Muscle of arm (tissue), 1 donor: ENCODE measurements at regions not wholly inside any gene's neighbourhood (a gene's known extent, or its start where the extent isn't known, plus 50 kb on each side); places are given as distances from the start of the nearest gene placed in this dataset.

Experiments
- DNase-seq: peaks from one replicate; pipeline ENCODE4 v3.0.0-alpha.2; 2013

GRCh38 chr16:79980650-79981521, 380.3 kb upstream of the MAF start:
- no peak for DNase-seq

- no peak for DNase-seq
Measured at GRCh38 chr16:79977940-79978836, 377.7 kb upstream of the MAF start.

GRCh38 chr16:79973320-79973719, 372.8 kb upstream of the MAF start:
- DNase-seq: no peak

- DNase-seq: no peak
Measured at GRCh38 chr16:79972053-79972704, 371.6 kb upstream of the MAF start.

GRCh38 chr16:79971237-79971572, 370.7 kb upstream of the MAF start:
- no peak for DNase-seq

- no peak for DNase-seq
Measured at GRCh38 chr16:79970551-79971236, 370.2 kb upstream of the MAF start.

- no peak for DNase-seq
Measured at GRCh38 chr16:79970087-79970486, 369.6 kb upstream of the MAF start.

GRCh38 chr16:79969458-79969857, 368.9 kb upstream of the MAF start:
- DNase-seq: no peak

GRCh38 chr16:79966226-79966625, 365.7 kb upstream of the MAF start:
- no peak for DNase-seq

GRCh38 chr16:79965718-79966117, 365.2 kb upstream of the MAF start:
- no peak for DNase-seq

- DNase-seq: no peak
Measured at GRCh38 chr16:79964104-79964503, 363.6 kb upstream of the MAF start.

GRCh38 chr16:79962962-79963361, 362.4 kb upstream of the MAF start:
- no peak for DNase-seq

- DNase-seq: no peak
Measured at GRCh38 chr16:79959226-79959625, 358.7 kb upstream of the MAF start.

GRCh38 chr16:79954921-79955705, 354.6 kb upstream of the MAF start:
- no peak for DNase-seq

- DNase-seq: no peak
Measured at GRCh38 chr16:79950932-79951719, 350.6 kb upstream of the MAF start.

GRCh38 chr16:79949417-79949816, 348.9 kb upstream of the MAF start:
- DNase-seq: no peak

- no peak for DNase-seq
Measured at GRCh38 chr16:79947771-79948170, 347.2 kb upstream of the MAF start.

- DNase-seq: no peak
Measured at GRCh38 chr16:79946252-79946651, 345.7 kb upstream of the MAF start.

- no peak for DNase-seq
Measured at GRCh38 chr16:79943736-79944135, 343.2 kb upstream of the MAF start.

GRCh38 chr16:79938575-79938974, 338.0 kb upstream of the MAF start:
- no peak for DNase-seq
